ENCODE measurements at regions not wholly inside any gene's neighbourhood (a gene's known extent, or its start where the extent isn't known, plus 50 kb on each side); places are given as distances from the start of the nearest gene placed in this dataset.

GRCh38 chr11:105398636-105399035, 211.2 kb upstream of the GRIA4 start:
- Histone ChIP-seq H3K9me3 (replicated peaks in 1 of 11) (no peaks in the 10 kb centered on the region; a peak in 1 of 22 replicates), H3K36me3 (no peaks in the 10 kb centered on the region), H3K4me1 (peaks cover 0 to 22% (median 0%) of the 10 kb centered on the region in 10 experiments; a peak in 7 of 20 replicates), H3K9ac (no peak overlapping the region), H3K4me3 (no peak overlapping the region), H3K27me3 (no peaks in the 10 kb centered on the region), H4K20me1 (no peaks in the 10 kb centered on the region), H3K27ac (no peak overlapping the region), H3K4me2 (peak overlapping the region in 4 of 11 experiments; percentile 4 to 47 (median 36); a peak in 3 of 22 replicates)
- TF ChIP-seq Cebpa-rat (IDR thresholded peaks at IDR 0.05): no peak

DNA sequence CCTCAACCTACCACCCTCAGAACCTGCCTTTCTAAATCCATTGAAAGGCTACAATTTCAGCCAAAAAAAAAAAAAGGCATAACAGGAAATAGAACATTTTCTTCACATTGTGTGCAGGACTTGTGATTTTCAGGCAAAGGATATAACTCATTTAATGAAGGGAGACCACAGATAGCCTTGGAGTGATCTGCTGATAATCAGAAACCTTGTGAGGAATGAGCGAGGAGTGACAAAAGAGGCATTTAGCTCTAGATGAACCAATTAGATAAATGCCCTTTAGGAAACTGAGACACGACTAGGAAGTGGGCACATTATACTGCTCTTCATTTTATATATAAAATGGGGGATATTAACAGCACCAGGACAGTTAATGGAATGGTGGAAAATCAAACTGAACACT, 216.5 kb upstream of the GRIA4 start:
- no peaks in the 10 kb centered on the region for H4K20me1 ChIP-seq
- H3K9me3 ChIP-seq (replicated peaks in 1 of 11): no peaks in the 10 kb centered on the region
- TF ChIP-seq Cebpa-rat (IDR thresholded peaks at IDR 0.05): no peak
- H3K27me3 ChIP-seq: no peaks in the 10 kb centered on the region
- H3K36me3 ChIP-seq: no peaks in the 10 kb centered on the region
- no peak overlapping the region for H3K9ac ChIP-seq
- no peak overlapping the region for H3K4me3 ChIP-seq
- H3K4me1 ChIP-seq: peaks cover 0 to under 1% (median 0%) of the 10 kb centered on the region in 10 experiments; a peak in 1 of 20 replicates
- no peak overlapping the region for H3K4me2 ChIP-seq
- H3K27ac ChIP-seq: no peak overlapping the region

DNA sequence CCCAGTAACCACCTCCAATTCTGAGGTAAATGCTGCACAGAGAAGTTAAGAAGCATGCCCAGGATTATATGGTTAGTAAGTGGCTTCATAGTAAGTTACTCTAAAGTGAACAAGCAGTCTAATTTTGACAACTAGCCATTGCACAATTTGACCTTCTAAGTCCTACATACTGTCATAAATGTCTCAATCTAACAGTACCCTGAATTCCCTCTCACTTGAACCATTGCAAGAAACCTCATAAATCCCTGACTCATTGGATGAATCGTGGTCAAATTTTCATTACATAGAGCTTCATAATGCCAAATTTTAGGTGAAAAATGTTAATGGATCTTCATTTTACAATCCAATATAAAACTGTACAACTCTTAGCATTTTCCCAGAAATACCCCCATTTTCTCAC, 217.3 kb upstream of the GRIA4 start:
- Histone ChIP-seq H3K27ac (no peak overlapping the region), H3K27me3 (no peaks in the 10 kb centered on the region), H3K4me1 (no peaks in the 10 kb centered on the region), H3K9ac (no peak overlapping the region), H3K36me3 (no peaks in the 10 kb centered on the region), H3K4me3 (no peak overlapping the region), H3K9me3 (replicated peaks in 1 of 11) (no peaks in the 10 kb centered on the region), H3K4me2 (no peak overlapping the region), H4K20me1 (no peaks in the 10 kb centered on the region)
- TF ChIP-seq Cebpa-rat (IDR thresholded peaks at IDR 0.05): no peak

- Histone ChIP-seq H3K4me1 (no peaks in the 10 kb centered on the region), H4K20me1 (no peaks in the 10 kb centered on the region), H3K36me3 (no peaks in the 10 kb centered on the region), H3K4me3 (no peak overlapping the region), H3K9me3 (replicated peaks in 1 of 11) (no peaks in the 10 kb centered on the region), H3K9ac (no peak overlapping the region), H3K27ac (no peak overlapping the region), H3K4me2 (no peak overlapping the region), H3K27me3 (no peaks in the 10 kb centered on the region)
- no peak for TF ChIP-seq Cebpa-rat (IDR thresholded peaks at IDR 0.05)
These were observed 219.9 kb upstream of the GRIA4 start for GRCh38 chr11:105389952-105390351.

GRCh38 chr11:105388006-105388405, 221.9 kb upstream of the GRIA4 start:
- Histone ChIP-seq H3K4me1 (no peaks in the 10 kb centered on the region), H3K36me3 (no peaks in the 10 kb centered on the region), H3K4me3 (no peak overlapping the region), H3K27me3 (no peaks in the 10 kb centered on the region), H4K20me1 (no peaks in the 10 kb centered on the region), H3K4me2 (no peak overlapping the region), H3K27ac (no peak overlapping the region), H3K9ac (no peak overlapping the region), H3K9me3 (replicated peaks in 1 of 11) (no peaks in the 10 kb centered on the region)
- TF ChIP-seq Cebpa-rat (IDR thresholded peaks at IDR 0.05): no peak

DNA sequence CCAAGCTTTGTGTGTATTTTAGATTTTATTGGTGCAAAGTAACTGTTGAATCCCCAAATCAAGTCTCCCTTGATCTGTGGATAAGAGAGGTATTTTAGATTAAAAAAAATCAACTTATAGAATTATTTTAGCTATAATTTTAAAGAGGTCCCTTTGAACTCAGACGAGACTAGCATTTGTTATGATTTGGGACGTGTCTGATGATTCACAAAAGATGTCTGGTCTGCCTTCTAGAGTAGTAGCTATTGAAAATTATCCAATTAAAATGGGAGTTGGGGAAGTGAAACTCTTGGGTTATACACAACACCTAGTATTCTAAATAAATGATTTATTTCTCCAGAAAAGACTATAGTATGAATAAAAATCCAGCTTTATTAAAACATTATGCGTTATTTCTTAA, 227.9 kb upstream of the GRIA4 start:
- Histone ChIP-seq H3K9me3 (replicated peaks in 1 of 11) (peaks cover 0 to under 1% (median 0%) of the 10 kb centered on the region in 11 experiments; a peak in 1 of 22 replicates), H3K4me2 (no peak overlapping the region), H3K4me3 (no peak overlapping the region), H3K9ac (no peak overlapping the region), H3K36me3 (no peaks in the 10 kb centered on the region), H3K27me3 (no peaks in the 10 kb centered on the region), H3K4me1 (no peaks in the 10 kb centered on the region), H4K20me1 (no peaks in the 10 kb centered on the region), H3K27ac (no peak overlapping the region)
- TF ChIP-seq Cebpa-rat (IDR thresholded peaks at IDR 0.05): no peak

- no peaks in the 10 kb centered on the region for H3K36me3 ChIP-seq
- H3K9me3 ChIP-seq (replicated peaks in 1 of 11): peaks cover 9 to 25% (median 18%) of the 10 kb centered on the region in 11 experiments; a peak in 21 of 22 replicates
- H3K4me2 ChIP-seq: no peak overlapping the region
- H4K20me1 ChIP-seq: no peaks in the 10 kb centered on the region
- H3K27ac ChIP-seq: no peak overlapping the region
- no peaks in the 10 kb centered on the region for H3K27me3 ChIP-seq
- TF ChIP-seq Cebpa-rat (IDR thresholded peaks at IDR 0.05): no peak
- no peak overlapping the region for H3K4me3 ChIP-seq
- H3K4me1 ChIP-seq: no peaks in the 10 kb centered on the region
- H3K9ac ChIP-seq: no peak overlapping the region
These were observed 232.0 kb upstream of the GRIA4 start for GRCh38 chr11:105377870-105378269.

DNA sequence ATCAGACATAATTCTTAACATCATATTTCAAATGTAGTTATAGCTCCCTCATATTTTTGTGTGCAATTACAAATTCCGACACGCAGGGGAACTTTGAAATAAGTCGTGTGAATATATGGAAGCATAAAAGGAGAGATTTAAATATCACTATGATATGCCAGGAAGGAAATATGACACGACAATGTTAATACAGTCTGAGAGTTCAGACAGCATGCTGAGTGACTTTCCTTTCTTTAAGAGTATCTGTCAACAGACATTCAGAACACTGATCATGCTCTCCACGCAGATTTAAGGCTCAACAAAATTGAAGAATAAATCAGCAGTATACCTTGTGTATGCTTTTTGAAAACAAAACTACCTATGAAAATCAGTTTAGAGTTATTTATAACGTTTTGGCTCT, 232.6 kb upstream of the CARD18 start:
- TF ChIP-seq Cebpa-rat (IDR thresholded peaks at IDR 0.05): no peak
- H3K36me3 ChIP-seq: no peaks in the 10 kb centered on the region
- no peaks in the 10 kb centered on the region for H3K27me3 ChIP-seq
- H3K9ac ChIP-seq: no peak overlapping the region
- H3K4me1 ChIP-seq: no peaks in the 10 kb centered on the region
- no peak overlapping the region for H3K27ac ChIP-seq
- H3K4me2 ChIP-seq: no peak overlapping the region
- H4K20me1 ChIP-seq: no peaks in the 10 kb centered on the region
- no peak overlapping the region for H3K4me3 ChIP-seq
- peaks cover 9 to 25% (median 18%) of the 10 kb centered on the region in 11 experiments; a peak in 21 of 22 replicates for H3K9me3 ChIP-seq (replicated peaks in 1 of 11)

- Histone ChIP-seq H3K4me1 (no peaks in the 10 kb centered on the region), H3K9ac (no peak overlapping the region), H3K36me3 (no peaks in the 10 kb centered on the region), H3K27me3 (no peaks in the 10 kb centered on the region), H3K9me3 (replicated peaks in 1 of 11) (peaks cover 9 to 18% (median 13%) of the 10 kb centered on the region in 11 experiments; a peak in 21 of 22 replicates), H3K4me3 (no peak overlapping the region), H4K20me1 (no peaks in the 10 kb centered on the region), H3K27ac (no peak overlapping the region), H3K4me2 (no peak overlapping the region)
- TF ChIP-seq Cebpa-rat (IDR thresholded peaks at IDR 0.05): no peak
These were observed 231.7 kb upstream of the CARD18 start for GRCh38 chr11:105371311-105371710.

- Histone ChIP-seq H4K20me1 (no peaks in the 10 kb centered on the region), H3K27ac (no peak overlapping the region), H3K27me3 (no peaks in the 10 kb centered on the region), H3K9ac (no peak overlapping the region), H3K4me2 (no peak overlapping the region), H3K4me3 (no peak overlapping the region), H3K9me3 (replicated peaks in 1 of 11) (no peaks in the 10 kb centered on the region), H3K4me1 (0 out of 20 replicates have a peak, but pooled peaks cover 0 to 4% (median 0%) of the 10 kb centered on the region in 10 experiments), H3K36me3 (no peaks in the 10 kb centered on the region)
- no peak for TF ChIP-seq Cebpa-rat (IDR thresholded peaks at IDR 0.05)
These were observed 229.1 kb upstream of the CARD18 start for GRCh38 chr11:105368711-105369110.
